ENCODE measurements at regions not wholly inside any gene's neighbourhood (a gene's known extent, or its start where the extent isn't known, plus 50 kb on each side); places are given as distances from the start of the nearest gene placed in this dataset.

GRCh38 chr3:30281526-30281925 lies 324.9 kb upstream of the TGFBR2 start:
- H3K27ac Mint-ChIP-seq (ENCODE audit: unreplicated experiment), result no peak overlapping the region
- no peak overlapping the region for H3K4me3 Mint-ChIP-seq (ENCODE audit: unreplicated experiment)
- TF ChIP-seq CTCF (IDR thresholded peaks at IDR 0.05), result no peak
- no peak for DNase-seq (ENCODE audit: low spot score)
- H3K27me3 Mint-ChIP-seq (ENCODE audit: low read depth), result no peaks in the 10 kb centered on the region
- H3K4me1 Mint-ChIP-seq (ENCODE audit: low read depth), result peaks cover 30% of the 10 kb centered on the region
- H3K36me3 Mint-ChIP-seq (ENCODE audit: low read depth), result no peaks in the 10 kb centered on the region
- H3K9me3 Mint-ChIP-seq (ENCODE audit: low read depth), result no peaks in the 10 kb centered on the region

- TF ChIP-seq CTCF (IDR thresholded peaks at IDR 0.05), result no peak
- peaks cover 37% of the 10 kb centered on the region for H3K4me1 Mint-ChIP-seq (ENCODE audit: low read depth)
- H3K4me3 Mint-ChIP-seq (ENCODE audit: unreplicated experiment), result no peak overlapping the region
- no peaks in the 10 kb centered on the region for H3K9me3 Mint-ChIP-seq (ENCODE audit: low read depth)
- DNase-seq (ENCODE audit: low spot score), result no peak
- no peaks in the 10 kb centered on the region for H3K36me3 Mint-ChIP-seq (ENCODE audit: low read depth)
- peak overlapping the region; percentile 69 for H3K27ac Mint-ChIP-seq (ENCODE audit: unreplicated experiment)
- no peaks in the 10 kb centered on the region for H3K27me3 Mint-ChIP-seq (ENCODE audit: low read depth)
Observed at GRCh38 chr3:30282154-30282696, 324.2 kb upstream of the TGFBR2 start.

- H3K27ac Mint-ChIP-seq (ENCODE audit: unreplicated experiment), result peak overlapping the region; percentile 27
- no peak for TF ChIP-seq CTCF (IDR thresholded peaks at IDR 0.05)
- H3K27me3 Mint-ChIP-seq (ENCODE audit: low read depth), result no peaks in the 10 kb centered on the region
- DNase-seq (ENCODE audit: low spot score), result no peak
- peaks cover 51% of the 10 kb centered on the region for H3K4me1 Mint-ChIP-seq (ENCODE audit: low read depth)
- H3K4me3 Mint-ChIP-seq (ENCODE audit: unreplicated experiment), result no peak overlapping the region
- H3K9me3 Mint-ChIP-seq (ENCODE audit: low read depth), result no peaks in the 10 kb centered on the region
- H3K36me3 Mint-ChIP-seq (ENCODE audit: low read depth), result no peaks in the 10 kb centered on the region
Observed at GRCh38 chr3:30285188-30286006, 321.0 kb upstream of the TGFBR2 start.

DNA sequence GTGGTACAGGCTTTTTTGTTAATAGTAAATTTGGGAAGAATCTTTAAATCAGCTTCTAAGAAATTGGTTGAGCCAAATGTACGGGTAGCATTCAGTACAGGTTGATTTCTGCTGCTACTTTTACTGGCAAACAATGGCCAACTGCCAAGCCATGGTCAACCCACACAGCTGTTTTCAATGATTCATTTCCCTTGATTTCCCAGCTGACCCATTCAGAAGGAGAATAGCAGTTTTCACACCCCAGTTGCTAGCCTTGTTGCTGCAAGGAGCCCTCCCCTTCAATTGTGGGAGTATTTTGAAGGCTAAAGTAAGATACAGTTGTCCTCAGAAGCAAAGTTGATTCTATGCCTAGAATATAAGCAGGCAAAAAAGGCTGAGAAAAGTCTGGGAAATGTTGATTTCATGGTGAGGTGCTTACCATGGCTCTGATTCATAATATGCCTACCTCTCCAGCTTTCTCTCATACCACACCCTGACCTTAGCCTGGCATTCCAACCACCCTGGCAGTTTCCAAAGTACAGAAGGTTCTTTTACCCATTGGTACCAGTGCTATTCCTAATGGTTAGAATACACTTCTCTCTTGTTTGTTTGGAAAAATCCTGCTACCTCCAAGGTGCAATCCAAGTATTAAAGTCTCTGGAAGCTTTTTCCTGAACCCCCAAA lies 320.3 kb upstream of the TGFBR2 start:
- Mint-ChIP-seq H3K9me3 (ENCODE audit: low read depth) (no peaks in the 10 kb centered on the region), H3K36me3 (ENCODE audit: low read depth) (no peaks in the 10 kb centered on the region), H3K27ac (ENCODE audit: unreplicated experiment) (peak overlapping the region; percentile 27), H3K27me3 (ENCODE audit: low read depth) (no peaks in the 10 kb centered on the region), H3K4me1 (ENCODE audit: low read depth) (peaks cover 51% of the 10 kb centered on the region), H3K4me3 (ENCODE audit: unreplicated experiment) (no peak overlapping the region)
- TF ChIP-seq CTCF (IDR thresholded peaks at IDR 0.05), result no peak
- no peak for DNase-seq (ENCODE audit: low spot score)

DNA sequence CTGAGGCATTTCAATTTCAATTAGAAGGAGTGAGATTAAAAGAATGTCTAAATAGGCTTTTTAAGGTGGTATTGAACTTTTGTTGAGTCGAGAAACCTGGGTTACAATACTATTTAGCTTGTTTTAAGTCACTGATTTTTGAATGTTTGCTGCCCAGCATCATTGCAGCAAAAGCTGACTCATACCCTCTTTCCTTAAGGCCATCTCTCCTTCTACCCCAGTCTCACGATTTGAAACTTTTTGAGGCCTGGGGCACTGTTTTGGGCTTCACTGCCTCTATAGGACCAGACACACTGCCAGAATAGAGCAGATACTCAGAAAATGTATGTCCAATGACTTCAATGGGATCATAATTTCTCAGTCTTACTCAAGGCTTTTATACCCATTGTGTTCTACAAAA lies 319.6 kb upstream of the TGFBR2 start:
- Mint-ChIP-seq H3K4me1 (ENCODE audit: low read depth) (peaks cover 50% of the 10 kb centered on the region), H3K27ac (ENCODE audit: unreplicated experiment) (no peak overlapping the region)
- no peak for DNase-seq (ENCODE audit: low spot score)

More for the DNA sequence above, 319.6 kb upstream of the TGFBR2 start:
- no peaks in the 10 kb centered on the region for H3K36me3 Mint-ChIP-seq (ENCODE audit: low read depth)
- H3K9me3 Mint-ChIP-seq (ENCODE audit: low read depth), result no peaks in the 10 kb centered on the region
- TF ChIP-seq CTCF (IDR thresholded peaks at IDR 0.05), result no peak
- no peak overlapping the region for H3K4me3 Mint-ChIP-seq (ENCODE audit: unreplicated experiment)
- H3K27me3 Mint-ChIP-seq (ENCODE audit: low read depth), result no peaks in the 10 kb centered on the region
